ENCODE measurements at regions not wholly inside any gene's neighbourhood (a gene's known extent, or its start where the extent isn't known, plus 50 kb on each side); places are given as distances from the start of the nearest gene placed in this dataset.
"Not testable (repeated sequence)": the region's sequence is repeated elsewhere in the genome, so short reads cannot be mapped to it uniquely, and the experiment has no call there.

DNA sequence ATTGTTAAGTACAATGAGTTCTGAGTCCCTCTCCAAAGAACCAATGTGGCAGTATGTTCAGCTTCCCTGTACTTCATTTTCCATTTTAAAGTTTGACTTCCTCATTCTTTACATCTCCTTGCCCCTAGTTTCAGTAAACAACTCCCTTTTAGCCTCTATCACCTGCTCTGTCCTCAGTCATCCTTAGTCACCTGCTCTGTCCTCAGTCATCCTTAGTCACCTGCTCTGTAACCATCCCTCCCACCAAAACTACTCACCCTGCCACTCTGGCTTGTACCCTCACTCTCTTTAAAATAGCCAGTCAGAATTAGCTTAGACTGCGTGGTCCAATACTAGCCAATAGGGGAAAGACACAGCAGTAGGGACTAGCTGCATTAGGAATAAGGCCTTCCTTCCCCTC, 259.9 kb upstream of the TBL1XR1 start:
- H3K27me3 Mint-ChIP-seq (ENCODE audit: low read depth); H3K27ac Mint-ChIP-seq; H3K4me3 Mint-ChIP-seq; H3K4me1 Mint-ChIP-seq (ENCODE audit: low read depth); H3K36me3 Mint-ChIP-seq (ENCODE audit: insufficient read depth in 2 of 2); H3K9me3 Mint-ChIP-seq: not testable (repeated sequence)
- ATAC-seq (replicated peaks in 1 of 2) (peak in 1 of 2 donors; percentile 73), DNase-seq (peak; percentile 1 to 16)

DNA sequence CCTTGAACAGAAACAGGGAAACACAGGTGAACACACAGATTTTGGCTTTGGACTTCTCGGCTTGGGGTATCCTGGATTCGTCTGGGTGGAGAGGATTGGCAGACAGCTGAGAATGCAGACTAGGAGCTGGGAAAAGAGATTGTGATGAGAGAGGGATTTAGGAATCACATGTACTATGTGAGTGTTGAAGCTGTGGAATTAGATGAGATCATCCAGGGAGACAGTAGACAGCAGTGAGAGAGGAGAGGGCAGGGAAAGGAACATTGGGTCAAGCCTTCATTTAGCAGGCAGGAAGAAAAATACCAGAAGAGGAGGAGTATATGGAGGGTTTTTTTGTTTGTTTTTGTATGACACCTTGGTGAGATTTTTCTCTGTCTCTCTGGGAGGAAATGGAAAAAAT, 262.1 kb upstream of the TBL1XR1 start:
- peaks cover 1 to 5% of the 10 kb centered on the region in 2 donors for H3K36me3 Mint-ChIP-seq (ENCODE audit: insufficient read depth in 2 of 2)
- H3K27ac Mint-ChIP-seq = no peak overlapping the region
- H3K27me3 Mint-ChIP-seq (ENCODE audit: low read depth) = no peaks in the 10 kb centered on the region
- DNase-seq = no peak
- ATAC-seq (replicated peaks in 1 of 2) = no peak
- no peak overlapping the region for H3K4me3 Mint-ChIP-seq
- peaks cover 0 to 1% of the 10 kb centered on the region in 2 donors for H3K9me3 Mint-ChIP-seq
- H3K4me1 Mint-ChIP-seq (ENCODE audit: low read depth) = peaks cover 7% of the 10 kb centered on the region

DNA sequence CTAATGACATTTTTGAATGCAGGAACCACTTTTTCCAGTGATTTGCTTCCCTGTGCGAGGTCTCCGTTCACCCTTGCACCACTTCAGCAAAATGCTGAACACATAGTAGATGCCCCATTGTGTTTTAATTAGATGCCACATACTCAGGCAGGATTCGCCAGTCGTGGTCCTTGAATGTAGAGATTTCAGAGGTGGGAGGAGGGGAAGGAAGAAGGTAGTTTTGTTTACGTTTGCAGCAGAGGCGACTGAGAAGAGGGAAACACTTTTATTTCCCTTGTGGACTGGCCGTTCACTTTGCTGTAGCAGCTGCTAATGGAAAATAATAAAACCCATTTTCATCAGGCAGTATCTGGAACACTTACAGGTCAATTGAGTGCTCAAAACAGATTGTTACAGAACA, 262.8 kb upstream of the TBL1XR1 start:
- peaks cover 0 to 1% of the 10 kb centered on the region in 2 donors for H3K9me3 Mint-ChIP-seq

DNA sequence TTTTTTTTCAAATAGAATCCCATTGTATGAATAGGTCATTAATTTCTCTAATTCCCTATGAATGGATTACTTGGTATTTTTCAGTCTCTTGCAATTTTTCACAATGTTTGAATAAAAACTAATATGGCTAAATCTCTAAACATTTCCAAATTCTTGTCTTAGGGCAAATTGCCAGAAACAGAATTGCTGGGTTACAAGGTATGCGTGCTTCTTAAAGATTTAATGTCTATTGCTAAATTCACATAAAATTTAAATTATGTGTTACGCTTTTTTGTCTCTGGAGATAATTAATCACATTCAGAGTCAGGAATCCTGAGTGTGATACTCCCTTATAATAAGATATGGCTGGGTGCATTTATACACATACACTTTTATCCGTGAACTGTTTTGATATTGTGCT, 264.5 kb upstream of the TBL1XR1 start:
- Mint-ChIP-seq H3K36me3 (ENCODE audit: insufficient read depth in 2 of 2) (peaks cover 0 to under 1% of the 10 kb centered on the region in 2 donors), H3K4me3 (no peak overlapping the region), H3K27me3 (ENCODE audit: low read depth) (no peaks in the 10 kb centered on the region), H3K27ac (no peak overlapping the region), H3K4me1 (ENCODE audit: low read depth) (peaks cover 9% of the 10 kb centered on the region), H3K9me3 (no peaks in the 10 kb centered on the region)
- DNase-seq (no peak), ATAC-seq (replicated peaks in 1 of 2) (no peak)

More for the DNA sequence above, 262.8 kb upstream of the TBL1XR1 start:
- H3K4me3 Mint-ChIP-seq = no peak overlapping the region
- no peak overlapping the region for H3K27ac Mint-ChIP-seq
- ATAC-seq (replicated peaks in 1 of 2) (no peak), DNase-seq (no peak)
- no peaks in the 10 kb centered on the region for H3K27me3 Mint-ChIP-seq (ENCODE audit: low read depth)
- peaks cover 9% of the 10 kb centered on the region for H3K4me1 Mint-ChIP-seq (ENCODE audit: low read depth)
- H3K36me3 Mint-ChIP-seq (ENCODE audit: insufficient read depth in 2 of 2) = peaks cover 1 to 5% of the 10 kb centered on the region in 2 donors

DNA sequence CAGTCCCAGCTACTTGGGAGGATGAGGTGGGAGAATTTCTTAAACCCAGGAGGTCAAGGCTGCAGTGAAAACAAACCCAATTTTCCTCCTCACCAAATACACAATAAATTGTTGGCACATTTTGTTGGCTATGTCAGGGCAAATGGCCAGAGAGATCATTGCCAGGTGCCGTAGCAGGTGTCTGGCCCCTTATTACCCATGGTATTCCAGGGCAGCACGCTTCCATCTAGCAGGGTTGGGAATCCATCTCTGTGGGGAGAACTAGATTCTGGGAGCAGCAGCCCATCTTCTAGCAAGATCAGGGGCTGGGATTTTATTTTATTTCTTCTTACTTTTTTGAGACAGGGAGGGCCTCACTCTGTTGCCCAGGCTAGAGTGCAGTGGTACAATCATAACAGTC, 266.1 kb upstream of the TBL1XR1 start:
- H3K27ac Mint-ChIP-seq; H3K9me3 Mint-ChIP-seq; DNase-seq; H3K27me3 Mint-ChIP-seq (ENCODE audit: low read depth); H3K36me3 Mint-ChIP-seq (ENCODE audit: insufficient read depth in 2 of 2); H3K4me1 Mint-ChIP-seq (ENCODE audit: low read depth); H3K4me3 Mint-ChIP-seq: not testable (repeated sequence)
- ATAC-seq (replicated peaks in 1 of 2) = peak in 1 of 2 donors; percentile 11

DNA sequence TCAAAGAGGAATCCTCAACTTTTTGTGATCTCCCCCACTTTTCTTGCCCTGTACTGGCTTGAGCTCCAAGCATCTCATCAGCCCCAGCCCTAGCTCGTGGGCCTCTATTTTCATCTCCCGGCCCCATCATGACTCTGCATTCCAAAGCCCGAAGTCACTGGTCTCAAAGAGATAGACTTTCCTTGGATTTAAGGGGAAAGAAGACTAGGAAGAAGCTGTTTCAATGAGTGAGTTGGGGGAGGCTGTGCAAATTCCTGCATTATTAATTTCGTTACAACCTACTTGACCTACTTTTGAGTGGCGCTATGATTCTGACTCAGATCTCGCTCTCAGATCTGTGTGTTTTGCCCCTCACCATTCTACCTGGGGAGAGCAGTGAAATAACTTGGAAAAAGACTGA, 266.6 kb upstream of the TBL1XR1 start:
- Mint-ChIP-seq H3K4me3 (no peak overlapping the region), H3K27ac (no peak overlapping the region), H3K9me3 (no peaks in the 10 kb centered on the region), H3K27me3 (ENCODE audit: low read depth) (no peaks in the 10 kb centered on the region), H3K4me1 (ENCODE audit: low read depth) (peaks cover 9% of the 10 kb centered on the region), H3K36me3 (ENCODE audit: insufficient read depth in 2 of 2) (no peaks in the 10 kb centered on the region)
- DNase-seq (no peak), ATAC-seq (replicated peaks in 1 of 2) (peak in 1 of 2 donors; percentile 41)

GRCh38 chr3:177464392-177465256, 267.3 kb upstream of the TBL1XR1 start:
- H3K27ac Mint-ChIP-seq = no peak overlapping the region
- ATAC-seq (replicated peaks in 1 of 2) (no peak), DNase-seq (no peak)
- no peaks in the 10 kb centered on the region for H3K9me3 Mint-ChIP-seq
- no peaks in the 10 kb centered on the region for H3K27me3 Mint-ChIP-seq (ENCODE audit: low read depth)
- peaks cover 9% of the 10 kb centered on the region for H3K4me1 Mint-ChIP-seq (ENCODE audit: low read depth)
- H3K4me3 Mint-ChIP-seq = no peak overlapping the region
- no peaks in the 10 kb centered on the region for H3K36me3 Mint-ChIP-seq (ENCODE audit: insufficient read depth in 2 of 2)

GRCh38 chr3:177465257-177465642, 268.0 kb upstream of the TBL1XR1 start:
- Mint-ChIP-seq H3K4me1 (ENCODE audit: low read depth) (peaks cover 9% of the 10 kb centered on the region), H3K36me3 (ENCODE audit: insufficient read depth in 2 of 2) (no peaks in the 10 kb centered on the region), H3K4me3 (no peak overlapping the region), H3K27ac (no peak overlapping the region), H3K27me3 (ENCODE audit: low read depth) (no peaks in the 10 kb centered on the region), H3K9me3 (no peaks in the 10 kb centered on the region)
- ATAC-seq (replicated peaks in 1 of 2) (no peak), DNase-seq (no peak)

DNA sequence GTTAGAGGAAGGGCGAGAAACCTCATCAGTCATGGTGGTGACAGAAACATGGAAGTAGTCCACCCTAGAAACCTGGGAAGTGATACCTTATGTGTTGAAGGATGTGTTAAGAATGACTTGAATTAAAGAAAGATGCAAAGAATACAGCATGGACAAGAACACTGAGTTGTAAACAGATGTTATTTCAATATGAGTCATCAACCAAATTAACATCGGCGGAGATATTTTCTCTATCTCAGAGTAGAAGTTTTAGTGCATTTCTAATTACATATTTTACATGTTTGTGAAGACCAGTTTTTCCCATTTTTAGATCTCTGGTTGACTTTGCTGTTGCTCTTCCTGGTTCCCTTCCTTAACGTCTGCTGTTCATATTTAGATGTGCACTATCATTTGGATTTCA, 268.8 kb upstream of the TBL1XR1 start:
- peaks cover 9% of the 10 kb centered on the region for H3K4me1 Mint-ChIP-seq (ENCODE audit: low read depth)
- H3K27ac Mint-ChIP-seq = no peak overlapping the region
- DNase-seq = no peak

GRCh38 chr3:177466622-177467021, 269.3 kb upstream of the TBL1XR1 start:
- DNase-seq; H3K27ac Mint-ChIP-seq; H3K27me3 Mint-ChIP-seq (ENCODE audit: low read depth); H3K4me1 Mint-ChIP-seq (ENCODE audit: low read depth); H3K36me3 Mint-ChIP-seq (ENCODE audit: insufficient read depth in 2 of 2); H3K4me3 Mint-ChIP-seq; ATAC-seq (replicated peaks in 1 of 2); H3K9me3 Mint-ChIP-seq: not testable (repeated sequence)

More for the DNA sequence above, 268.8 kb upstream of the TBL1XR1 start:
- no peaks in the 10 kb centered on the region for H3K27me3 Mint-ChIP-seq (ENCODE audit: low read depth)
- H3K36me3 Mint-ChIP-seq (ENCODE audit: insufficient read depth in 2 of 2) = no peaks in the 10 kb centered on the region
- no peak overlapping the region for H3K4me3 Mint-ChIP-seq
- no peaks in the 10 kb centered on the region for H3K9me3 Mint-ChIP-seq
- ATAC-seq (replicated peaks in 1 of 2) = no peak

- ATAC-seq (replicated peaks in 1 of 2) (no peak), DNase-seq (no peak)
- Mint-ChIP-seq H3K4me3 (no peak overlapping the region), H3K9me3 (no peaks in the 10 kb centered on the region), H3K36me3 (ENCODE audit: insufficient read depth in 2 of 2) (no peaks in the 10 kb centered on the region), H3K27ac (no peak overlapping the region), H3K4me1 (ENCODE audit: low read depth) (peaks cover 9% of the 10 kb centered on the region), H3K27me3 (ENCODE audit: low read depth) (no peaks in the 10 kb centered on the region)
These were observed 270.1 kb upstream of the TBL1XR1 start for GRCh38 chr3:177467247-177467985.

GRCh38 chr3:177468331-177468730, 271.0 kb upstream of the TBL1XR1 start:
- Mint-ChIP-seq H3K27ac (no peak overlapping the region), H3K4me1 (ENCODE audit: low read depth) (peaks cover 9% of the 10 kb centered on the region), H3K4me3 (no peak overlapping the region), H3K27me3 (ENCODE audit: low read depth) (no peaks in the 10 kb centered on the region), H3K36me3 (ENCODE audit: insufficient read depth in 2 of 2) (no peaks in the 10 kb centered on the region), H3K9me3 (no peaks in the 10 kb centered on the region)
- no peak for DNase-seq
- ATAC-seq (replicated peaks in 1 of 2) = no peak

DNA sequence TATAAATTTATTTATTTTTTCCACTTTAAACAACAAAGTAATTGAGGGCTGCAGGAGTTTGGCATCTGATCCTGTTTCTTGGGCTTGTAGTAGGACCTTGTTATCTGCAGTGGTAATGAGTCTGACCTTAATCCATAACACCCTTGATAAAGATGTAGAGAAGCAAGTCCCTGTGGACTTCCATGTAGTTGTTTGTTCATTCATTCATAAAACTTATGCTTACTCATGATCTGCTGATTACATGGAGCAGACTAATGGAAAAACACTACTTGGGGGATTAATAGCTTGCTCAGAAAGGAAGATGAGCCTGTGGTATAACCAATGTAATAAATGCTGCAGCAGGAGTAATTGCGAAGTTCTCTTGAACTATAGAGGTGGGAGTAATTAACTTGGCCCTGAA, 271.5 kb upstream of the TBL1XR1 start:
- ATAC-seq (replicated peaks in 1 of 2) (no peak), DNase-seq (no peak)
- Mint-ChIP-seq H3K27me3 (ENCODE audit: low read depth) (no peaks in the 10 kb centered on the region), H3K36me3 (ENCODE audit: insufficient read depth in 2 of 2) (no peaks in the 10 kb centered on the region), H3K4me1 (ENCODE audit: low read depth) (peaks cover 7% of the 10 kb centered on the region), H3K27ac (no peak overlapping the region), H3K4me3 (no peak overlapping the region), H3K9me3 (no peaks in the 10 kb centered on the region)

Data from activated T-cell treated with anti-CD3 and anti-CD28 coated beads, Interleukin-2, amount 50 U/mL, for 72 hours (primary cell).